Breast epithelium (tissue), 3 donors: ENCODE measurements at regions not wholly inside any gene's neighbourhood (a gene's known extent, or its start where the extent isn't known, plus 50 kb on each side); places are given as distances from the start of the nearest gene placed in this dataset.

Experiments used
- CTCF ChIP-seq, 3 donors: fragments of 450-650 bp; IDR thresholded peaks; one replicate each; pipeline ENCODE4 v1.5.1; 2016 to 2017; ENCODE audit warnings: antibody characterized with exemption in 3 of 3, mild to moderate bottlenecking in 3 of 3, moderate library complexity in 3 of 3
- POLR2A ChIP-seq: fragments of 450-650 bp; IDR thresholded peaks from one replicate; pipeline ENCODE4 v1.6.1; 2016; ENCODE audit warnings: antibody characterized with exemption, mild to moderate bottlenecking, moderate library complexity

GRCh38 chr15:62407216-62407615 is 242.1 kb upstream of the C2CD4B start:
- no peak for TF ChIP-seq CTCF (IDR thresholded peaks at IDR 0.05)
- TF ChIP-seq POLR2A, result no peak
